ENCODE measurements at regions not wholly inside any gene's neighbourhood (a gene's known extent, or its start where the extent isn't known, plus 50 kb on each side); places are given as distances from the start of the nearest gene placed in this dataset.
"Not testable (repeated sequence)": the region's sequence is repeated elsewhere in the genome, so short reads cannot be mapped to it uniquely, and the experiment has no call there.

- TF ChIP-seq POLR2A (IDR thresholded peaks at IDR 0.05; ENCODE audit: low read length) (no peak), GATA1 (IDR thresholded peaks at IDR 0.05; ENCODE audit: low read depth, low read length) (no peak)
- no peak for DNase-seq
Observed at GRCh38 chr5:117662361-117662760, 1087.7 kb upstream of the SEMA6A start.

- no peak for TF ChIP-seq POLR2A (IDR thresholded peaks at IDR 0.05; ENCODE audit: low read length)
- no peak for TF ChIP-seq GATA1 (IDR thresholded peaks at IDR 0.05; ENCODE audit: low read depth, low read length)
- DNase-seq = no peak
Observed at GRCh38 chr5:117657541-117657940, 1082.9 kb upstream of the SEMA6A start.

DNA sequence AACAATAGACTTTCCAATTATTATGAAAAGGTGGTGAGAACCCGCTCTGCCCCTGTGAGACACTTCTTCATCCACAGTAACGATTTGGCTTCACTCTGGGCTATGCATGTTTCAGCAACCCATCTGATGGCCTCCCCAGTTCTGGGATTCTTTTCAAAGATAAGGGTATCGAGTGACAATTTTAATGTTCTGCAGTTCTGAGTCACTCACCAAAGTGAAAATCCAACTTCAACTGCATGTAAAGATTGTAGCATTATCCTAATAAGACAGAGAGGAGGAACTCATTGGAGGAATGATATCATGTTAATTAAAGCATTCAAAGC, 1078.3 kb upstream of the SEMA6A start:
- TF ChIP-seq POLR2A (IDR thresholded peaks at IDR 0.05; ENCODE audit: low read length) (no peak), GATA1 (IDR thresholded peaks at IDR 0.05; ENCODE audit: low read depth, low read length) (no peak)
- DNase-seq = no peak

GRCh38 chr5:117652036-117652957, 1077.7 kb upstream of the SEMA6A start:
- TF ChIP-seq POLR2A (IDR thresholded peaks at IDR 0.05; ENCODE audit: low read length) = no peak
- TF ChIP-seq GATA1 (IDR thresholded peaks at IDR 0.05; ENCODE audit: low read depth, low read length) = no peak
- DNase-seq = no peak

DNA sequence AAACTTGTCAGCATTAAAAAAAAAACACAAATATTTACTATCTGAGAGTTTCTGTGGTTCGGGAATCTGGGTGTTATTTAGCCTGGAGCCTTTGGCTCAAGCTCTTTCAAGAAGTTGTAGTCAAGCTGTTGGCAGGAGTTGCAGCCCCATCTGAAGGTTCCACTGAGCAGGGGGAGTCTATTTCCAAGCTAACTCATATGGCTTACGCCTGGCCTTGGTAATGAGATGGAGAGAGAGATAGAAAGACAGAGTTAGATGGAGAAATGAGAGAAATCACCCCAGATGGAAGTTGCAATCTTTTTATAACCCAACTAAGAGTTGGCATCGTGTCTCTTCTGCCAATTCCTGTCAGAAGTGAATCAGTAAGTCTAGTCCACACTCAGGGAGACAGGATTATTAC, 1075.2 kb upstream of the SEMA6A start:
- DNase-seq = no peak
- TF ChIP-seq POLR2A (IDR thresholded peaks at IDR 0.05; ENCODE audit: low read length) (no peak), GATA1 (IDR thresholded peaks at IDR 0.05; ENCODE audit: low read depth, low read length) (no peak)

DNA sequence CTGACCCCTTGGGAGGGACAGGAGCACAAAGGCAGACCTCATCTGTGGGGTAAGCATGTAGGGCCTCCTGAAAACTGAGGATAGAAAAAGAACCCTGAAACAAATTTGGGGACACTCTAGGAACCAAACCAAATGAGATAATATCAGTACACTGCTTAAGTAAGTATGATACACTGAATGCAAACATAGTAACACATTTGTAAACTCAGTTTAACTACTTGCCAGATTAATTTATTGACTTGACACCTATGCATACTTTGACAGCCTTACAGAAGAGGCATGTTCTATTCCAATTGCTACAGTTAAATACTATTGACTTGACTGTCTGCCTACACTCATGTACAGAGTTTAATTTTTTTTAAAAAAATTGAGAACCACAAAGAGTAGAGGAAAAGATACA, 1070.8 kb upstream of the SEMA6A start:
- no peak for DNase-seq
- TF ChIP-seq GATA1 (IDR thresholded peaks at IDR 0.05; ENCODE audit: low read depth, low read length) (no peak), POLR2A (IDR thresholded peaks at IDR 0.05; ENCODE audit: low read length) (no peak)

GRCh38 chr5:117638581-117638980, 1064.0 kb upstream of the SEMA6A start:
- TF ChIP-seq POLR2A (IDR thresholded peaks at IDR 0.05; ENCODE audit: low read length) (no peak), GATA1 (IDR thresholded peaks at IDR 0.05; ENCODE audit: low read depth, low read length) (no peak)
- no peak for DNase-seq

DNA sequence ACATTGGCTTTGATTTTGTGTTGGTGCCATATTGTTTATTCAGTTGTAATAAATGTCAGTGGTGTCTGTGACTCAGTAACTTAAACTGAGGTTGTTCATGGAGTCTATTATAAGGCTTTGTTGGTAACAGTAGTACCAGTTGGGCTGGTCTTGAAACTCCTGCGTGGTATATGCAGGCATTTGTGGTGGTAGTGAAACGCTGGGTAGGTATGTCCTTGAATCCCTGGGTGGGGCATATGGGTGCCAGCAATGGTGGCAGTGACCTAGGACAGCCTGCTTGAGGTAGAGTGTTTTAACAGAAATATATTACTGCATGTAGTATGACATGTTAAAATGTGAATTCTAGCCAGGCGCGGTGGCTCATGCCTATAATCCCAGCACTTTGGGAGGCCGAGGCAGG, 1058.5 kb upstream of the SEMA6A start:
- no peak for DNase-seq
- TF ChIP-seq POLR2A (IDR thresholded peaks at IDR 0.05; ENCODE audit: low read length) (no peak), GATA1 (IDR thresholded peaks at IDR 0.05; ENCODE audit: low read depth, low read length) (no peak)

- TF ChIP-seq POLR2A (IDR thresholded peaks at IDR 0.05; ENCODE audit: low read length) (no peak), GATA1 (IDR thresholded peaks at IDR 0.05; ENCODE audit: low read depth, low read length) (no peak)
- no peak for DNase-seq
Observed at GRCh38 chr5:117624201-117624600, 1049.6 kb upstream of the SEMA6A start.

DNA sequence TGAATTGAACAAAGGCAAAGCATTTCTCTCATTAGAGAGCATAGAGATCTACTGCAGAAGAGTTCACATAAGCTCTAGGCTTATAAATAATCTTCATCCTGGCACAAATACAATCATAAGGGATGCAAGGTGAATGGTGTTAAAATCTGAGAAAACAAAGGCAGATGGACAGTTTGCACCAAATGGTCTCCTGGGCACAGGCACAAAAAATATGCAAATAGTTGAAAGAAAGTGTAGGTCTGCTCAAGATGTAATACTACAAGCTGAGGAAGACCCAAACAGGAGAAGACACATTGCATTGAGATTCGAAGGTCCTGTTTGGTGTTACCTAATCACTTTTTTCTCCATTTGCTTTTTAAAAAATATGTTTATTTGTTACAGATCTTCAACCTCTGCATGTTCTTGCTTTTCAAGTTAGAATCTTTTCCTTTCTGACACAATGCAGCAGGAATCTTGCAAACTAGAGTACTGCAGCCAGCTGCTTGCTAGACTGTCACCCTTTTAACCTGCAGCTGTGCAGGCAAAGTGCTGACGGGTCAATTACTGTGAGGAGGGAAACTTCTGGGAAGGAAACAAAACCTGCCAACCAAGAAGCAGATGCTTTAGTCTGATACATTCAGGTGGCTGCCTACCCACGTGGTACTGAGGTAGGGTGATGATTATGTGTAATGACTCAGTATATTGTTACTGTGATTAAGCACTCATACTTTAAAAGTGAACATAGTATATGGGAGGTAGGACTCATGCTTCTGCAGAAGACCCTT, 1048.6 kb upstream of the SEMA6A start:
- DNase-seq = no peak

DNA sequence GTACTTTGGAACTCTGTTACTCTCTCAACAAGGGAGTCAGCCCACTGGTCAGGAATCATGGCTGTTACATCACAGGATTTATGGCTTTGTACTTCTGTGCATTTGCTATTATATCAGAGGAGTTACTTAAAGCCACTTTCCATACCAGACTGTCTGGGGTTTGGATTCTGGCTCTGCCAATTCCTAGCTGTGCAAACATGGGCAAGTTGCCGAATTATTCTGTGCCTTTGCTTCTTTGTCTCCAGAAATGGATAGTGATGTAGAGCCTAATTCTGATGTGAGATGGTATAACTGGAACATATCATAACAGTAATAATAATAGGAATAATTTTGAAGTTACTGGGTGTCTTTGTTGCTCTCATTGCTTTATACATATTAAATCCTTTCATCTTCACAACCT, 1047.3 kb upstream of the SEMA6A start:
- no peak for DNase-seq
- TF ChIP-seq GATA1 (IDR thresholded peaks at IDR 0.05; ENCODE audit: low read depth, low read length) (no peak), POLR2A (IDR thresholded peaks at IDR 0.05; ENCODE audit: low read length) (no peak)

More for the DNA sequence above, 1048.6 kb upstream of the SEMA6A start:
- no peak for TF ChIP-seq POLR2A (IDR thresholded peaks at IDR 0.05; ENCODE audit: low read length)

GRCh38 chr5:117615226-117615625, 1040.6 kb upstream of the SEMA6A start:
- TF ChIP-seq GATA1 (IDR thresholded peaks at IDR 0.05; ENCODE audit: low read depth, low read length) (no peak), POLR2A (IDR thresholded peaks at IDR 0.05; ENCODE audit: low read length) (no peak)
- no peak for DNase-seq

DNA sequence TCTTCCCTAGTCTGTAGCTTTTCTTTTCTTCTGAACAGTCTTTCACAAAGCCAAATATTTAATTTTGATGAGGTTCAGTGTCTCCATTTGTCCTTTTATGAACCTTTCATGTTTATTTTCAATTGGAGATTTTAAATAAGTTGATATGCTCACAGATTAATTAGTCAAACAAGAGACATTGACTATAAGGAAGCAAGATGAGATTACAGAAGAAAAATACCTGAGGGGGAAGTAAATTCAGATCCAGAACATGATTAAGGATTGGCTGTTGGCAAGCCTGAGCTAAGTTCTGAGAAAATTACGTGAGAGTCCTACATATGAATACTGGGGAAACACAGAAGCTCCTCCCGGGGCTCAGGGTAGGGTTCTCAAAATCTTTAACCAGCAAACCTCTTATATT, 1039.8 kb upstream of the SEMA6A start:
- DNase-seq = no peak
- TF ChIP-seq POLR2A (IDR thresholded peaks at IDR 0.05; ENCODE audit: low read length) = no peak

DNA sequence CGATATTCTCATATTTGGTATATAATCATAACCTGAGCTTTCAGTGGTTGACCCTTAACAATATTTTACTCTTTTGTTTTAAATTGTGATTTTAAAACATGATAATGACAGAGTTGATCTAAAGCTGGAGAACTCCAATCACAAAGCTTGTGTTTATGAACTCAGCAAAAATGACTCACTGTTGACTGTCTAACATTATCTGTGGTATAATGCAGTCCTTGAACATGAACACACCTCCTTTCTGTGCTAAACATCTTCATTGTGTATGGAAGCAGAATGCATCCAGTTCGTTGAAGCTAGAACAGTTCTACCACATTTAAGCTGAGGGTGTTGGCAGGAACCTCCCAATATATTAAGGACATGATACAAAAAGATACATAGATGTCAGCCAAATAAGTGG, 1030.2 kb upstream of the SEMA6A start:
- TF ChIP-seq GATA1 (IDR thresholded peaks at IDR 0.05; ENCODE audit: low read depth, low read length) (no peak), POLR2A (IDR thresholded peaks at IDR 0.05; ENCODE audit: low read length) (no peak)

GRCh38 chr5:117599811-117600210, 1025.2 kb upstream of the SEMA6A start:
- not testable (repeated sequence) for DNase-seq

More for the DNA sequence above, 1030.2 kb upstream of the SEMA6A start:
- DNase-seq = no peak
